Fibroblast of lung (primary cell): ENCODE measurements at regions not wholly inside any gene's neighbourhood (a gene's known extent, or its start where the extent isn't known, plus 50 kb on each side); places are given as distances from the start of the nearest gene placed in this dataset.

Experiments used
- CTCF ChIP-seq, 2 donors: IDR thresholded peaks in 1 of 2; conservative IDR thresholded peaks in 1 of 2; 1 replicate in 1 of 2; 2 replicates in 1 of 2; pipeline ENCODE4 v1.5.1; 2011 to 2012; ENCODE audit warnings: low read length in 2 of 2, control low read depth in 1 of 2, inconsistent platforms in 1 of 2, low read depth in 1 of 2, mild to moderate bottlenecking in 1 of 2
- EZH2 ChIP-seq: IDR thresholded peaks from 2 replicates; pipeline ENCODE4 v1.5.1; 2012; ENCODE audit warnings: low read length, control low read depth, mild to moderate bottlenecking; ENCODE audit errors: missing control alignments

DNA sequence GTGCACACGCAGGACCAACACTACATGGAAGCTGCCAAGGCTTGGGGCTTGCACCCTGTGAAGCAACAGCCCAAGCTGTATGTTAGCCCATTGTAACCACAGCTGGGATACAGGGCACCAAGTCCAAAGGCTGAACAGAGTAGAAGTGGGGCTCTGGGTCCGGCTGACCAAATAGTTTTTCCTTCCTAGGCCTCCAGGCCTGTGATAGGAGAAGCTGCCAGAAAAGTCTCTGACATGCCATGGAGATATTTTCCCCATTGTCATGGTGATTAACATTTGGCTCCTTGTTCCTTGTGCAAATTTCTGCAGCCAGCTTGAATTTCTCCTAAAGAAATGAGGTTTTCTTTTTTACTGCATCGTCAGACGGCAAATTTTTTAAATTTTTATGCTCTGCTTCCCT lies 941.2 kb downstream of the FAM181B start:
- TF ChIP-seq EZH2 (no peak), CTCF (conservative IDR thresholded peaks at IDR 0.05 in 1 of 2, IDR thresholded peaks at IDR 0.05 in 1 of 2; ENCODE audit: low read depth in 1 of 2, low read length in 2 of 2) (no peak)
